HS-27A (cell line): ENCODE measurements at regions not wholly inside any gene's neighbourhood (a gene's known extent, or its start where the extent isn't known, plus 50 kb on each side); places are given as distances from the start of the nearest gene placed in this dataset.
"Not testable (repeated sequence)": the region's sequence is repeated elsewhere in the genome, so short reads cannot be mapped to it uniquely, and the experiment has no call there.

ENCODE experiments used
- DNase-seq: peaks from one replicate; pipeline ENCODE4 v3.0.0-alpha.2; 2012; ENCODE audit warnings: low read depth, missing footprints

DNA sequence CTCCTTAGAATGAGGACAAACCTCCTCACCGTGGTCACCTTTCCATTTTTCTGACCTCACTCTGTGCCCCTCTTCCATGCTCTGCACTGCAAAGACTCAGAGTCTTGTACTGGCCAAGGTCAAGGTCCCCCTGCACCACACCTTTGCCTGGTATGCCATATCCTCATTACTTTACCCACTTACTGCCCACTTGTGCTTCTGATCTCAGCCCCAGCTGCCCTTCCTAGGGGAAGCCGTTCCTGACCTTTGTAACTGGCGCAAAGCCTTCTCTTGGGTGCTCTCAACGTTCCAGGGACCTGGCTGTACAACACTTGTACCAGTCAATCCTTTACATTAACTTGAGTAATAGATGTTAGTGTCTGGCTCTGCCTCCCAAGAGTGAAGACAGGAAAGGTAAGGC, 256.0 kb downstream of the SV2B start:
- no peak for DNase-seq

GRCh38 chr15:91357011-91357410, 257.0 kb downstream of the SV2B start:
- no peak for DNase-seq

- DNase-seq = no peak
These were observed 257.4 kb downstream of the SV2B start for GRCh38 chr15:91357486-91357885.

DNA sequence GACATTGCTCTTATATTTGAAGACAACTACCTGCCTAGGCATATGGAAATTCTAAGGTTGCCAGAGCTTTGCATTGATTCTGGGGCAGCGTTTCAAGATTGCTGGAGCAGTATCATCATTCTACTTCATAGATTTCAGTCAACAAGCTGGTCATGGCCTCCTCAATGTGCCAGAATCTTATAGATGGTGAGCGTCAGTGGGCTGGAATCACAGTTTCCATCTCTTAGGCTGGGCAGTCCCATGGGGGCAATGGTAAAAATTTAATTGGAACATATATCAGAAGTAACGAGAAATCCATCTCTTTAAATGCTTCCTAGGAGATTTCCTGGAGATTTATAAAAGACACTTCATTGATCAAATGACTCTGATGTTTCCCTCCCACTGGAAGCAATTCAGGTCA, 258.3 kb downstream of the SV2B start:
- DNase-seq = no peak

- not testable (repeated sequence) for DNase-seq
These were observed 261.6 kb downstream of the SV2B start for GRCh38 chr15:91361696-91362095.

GRCh38 chr15:91366111-91366510, 266.1 kb downstream of the SV2B start:
- no peak for DNase-seq

- no peak for DNase-seq
These were observed 268.6 kb downstream of the SV2B start for GRCh38 chr15:91368611-91369010.

DNA sequence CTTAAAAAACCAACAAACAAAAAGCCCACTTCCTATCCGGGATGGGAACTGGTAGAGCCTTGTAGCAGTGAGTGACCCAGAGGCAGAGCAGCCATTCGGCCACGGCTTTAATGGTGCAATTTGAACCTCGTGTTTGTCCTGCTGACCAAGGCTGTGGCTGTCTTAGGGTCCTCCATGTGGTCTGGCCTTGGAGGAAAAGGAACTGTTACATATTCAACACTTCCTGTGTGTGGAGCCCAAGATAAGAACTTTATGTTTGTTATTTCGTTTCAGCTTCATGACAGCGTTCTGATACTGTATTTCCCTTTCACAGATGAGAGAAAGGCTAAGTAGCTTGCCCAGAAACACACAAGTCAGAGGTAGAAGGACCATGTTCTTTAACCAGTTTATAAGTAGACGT, 269.8 kb downstream of the SV2B start:
- no peak for DNase-seq

DNA sequence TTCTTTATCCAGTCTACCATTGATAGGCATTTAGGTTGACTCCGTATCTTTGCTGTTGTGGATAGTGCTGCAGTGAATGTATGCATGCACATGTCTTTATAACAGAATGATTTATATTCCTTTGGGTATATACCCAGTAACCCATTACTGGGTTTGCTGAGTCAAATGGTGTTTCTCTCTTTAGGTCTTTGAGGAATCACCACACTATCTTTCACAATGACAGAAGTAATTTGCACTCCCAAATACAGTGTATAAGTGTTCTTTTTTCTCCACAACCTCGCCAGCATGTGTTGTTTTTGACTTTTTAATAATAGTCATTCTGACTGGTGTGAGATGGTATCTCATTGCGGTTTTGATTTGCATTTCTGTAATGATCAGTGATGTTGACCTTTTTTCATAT, 271.3 kb downstream of the SV2B start:
- not testable (repeated sequence) for DNase-seq

DNA sequence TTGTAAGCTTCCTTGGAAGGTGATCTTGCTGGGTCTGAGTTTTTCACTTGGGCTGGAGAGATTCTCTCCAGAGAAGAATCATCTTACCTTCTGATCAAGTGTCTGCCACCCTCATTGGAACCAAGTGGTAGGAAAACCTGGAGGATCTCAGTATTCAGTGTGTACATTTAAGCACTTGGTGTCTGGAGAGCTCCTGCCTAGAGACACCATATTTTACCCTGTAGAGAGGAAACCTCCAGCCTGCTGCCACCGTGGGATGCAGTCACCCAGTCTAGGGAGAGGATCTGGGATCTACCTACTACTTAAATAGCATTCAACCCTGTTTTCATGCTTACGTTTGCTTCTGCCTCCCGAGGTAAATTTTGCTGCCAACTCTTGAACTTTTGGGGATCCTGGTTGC, 274.3 kb downstream of the SV2B start:
- no peak for DNase-seq

GRCh38 chr15:91376038-91376437, 276.0 kb downstream of the SV2B start:
- DNase-seq = no peak

- DNase-seq = no peak
These were observed 280.1 kb downstream of the SV2B start for GRCh38 chr15:91380114-91380513.

DNA sequence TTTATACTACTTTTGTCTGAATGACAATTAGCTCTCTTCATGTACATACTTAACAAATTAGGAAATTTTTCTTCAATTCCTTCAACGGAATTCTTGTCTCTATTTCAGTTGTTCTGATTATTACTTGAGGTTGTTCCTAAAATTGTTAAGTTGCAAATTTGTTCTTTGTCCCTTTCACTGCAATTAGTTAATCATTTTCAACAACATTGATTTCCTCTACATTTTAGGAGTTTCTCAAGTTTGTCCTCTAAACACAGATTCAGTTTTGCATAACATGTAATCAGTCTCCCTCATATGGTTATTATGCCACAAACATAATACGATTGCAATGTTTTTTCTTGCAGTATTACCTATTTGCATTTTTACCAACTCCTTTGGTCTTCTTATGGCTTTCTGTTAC, 283.5 kb downstream of the SV2B start:
- DNase-seq = no peak

DNA sequence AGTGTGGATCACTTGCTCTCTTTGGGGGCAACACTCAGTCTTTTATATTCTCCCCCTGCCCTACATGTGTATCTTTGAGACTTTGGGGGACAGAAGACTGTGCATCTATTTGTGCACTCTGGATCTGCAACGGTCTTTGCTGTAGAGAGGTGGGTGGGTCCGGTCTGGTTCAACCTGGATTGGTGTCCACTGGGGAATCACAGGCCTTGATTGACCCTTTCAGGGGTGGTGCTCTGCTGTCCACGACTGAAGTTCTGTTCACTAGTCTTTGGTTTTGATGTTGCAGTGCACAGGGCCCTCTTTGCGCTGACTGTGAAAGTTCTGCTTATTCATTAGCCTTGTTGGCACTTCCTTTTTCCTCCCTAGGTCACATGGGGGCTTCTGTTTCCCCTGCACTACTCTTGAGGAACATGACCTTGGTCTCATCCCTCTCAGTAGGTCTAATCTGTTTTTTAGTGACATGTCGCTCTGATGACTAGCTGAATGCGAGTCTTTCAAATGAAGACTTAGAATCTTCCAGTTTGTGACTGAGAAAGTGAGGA, 284.2 kb downstream of the SV2B start:
- DNase-seq = no peak

DNA sequence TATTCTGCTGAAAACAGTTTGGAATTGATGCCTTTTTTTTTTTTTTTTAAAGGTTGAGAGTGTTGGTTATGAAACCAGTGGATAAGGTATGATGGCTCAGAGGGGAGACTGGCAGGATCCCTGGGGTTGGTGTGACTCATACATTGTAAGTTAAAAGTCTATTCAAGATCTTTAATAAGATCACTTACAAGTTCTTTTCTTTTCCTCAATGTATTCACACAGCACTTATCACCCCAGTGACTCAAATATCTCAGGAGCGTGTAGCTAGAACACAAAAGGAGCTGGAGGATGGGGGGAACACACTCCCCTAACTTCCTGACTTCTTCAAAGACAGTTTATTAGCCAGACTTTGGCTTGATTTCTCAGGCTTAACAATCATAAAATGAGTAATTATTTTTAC, 285.3 kb downstream of the SV2B start:
- no peak for DNase-seq

GRCh38 chr15:91393186-91393585, 293.1 kb downstream of the SV2B start:
- no peak for DNase-seq

GRCh38 chr15:91400481-91400880, 300.4 kb downstream of the SV2B start:
- no peak for DNase-seq

GRCh38 chr15:91407269-91407889, 307.3 kb downstream of the SV2B start:
- DNase-seq = no peak

GRCh38 chr15:91408476-91409076, 308.5 kb downstream of the SV2B start:
- DNase-seq = no peak

GRCh38 chr15:91409387-91409786, 309.3 kb downstream of the SV2B start:
- no peak for DNase-seq

DNA sequence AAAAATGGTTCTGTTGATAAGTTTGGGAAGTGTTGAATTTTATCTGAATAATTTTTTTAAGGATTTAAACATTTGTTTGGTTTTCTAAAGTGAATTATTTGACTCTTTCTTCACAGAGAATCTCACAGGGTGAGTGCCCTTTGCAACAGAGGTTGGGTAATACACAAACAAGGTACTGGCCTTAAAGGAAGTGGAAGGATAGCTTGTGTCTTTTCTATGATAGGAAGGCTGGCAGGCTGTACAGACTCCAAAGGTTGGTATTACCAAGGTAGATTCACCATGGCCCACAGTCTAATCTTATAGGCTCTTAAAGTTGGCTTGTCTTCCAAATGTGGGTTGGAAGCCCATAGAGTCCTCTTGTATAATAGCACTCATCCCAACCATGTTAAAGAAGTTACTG, 311.5 kb downstream of the SV2B start:
- no peak for DNase-seq

DNA sequence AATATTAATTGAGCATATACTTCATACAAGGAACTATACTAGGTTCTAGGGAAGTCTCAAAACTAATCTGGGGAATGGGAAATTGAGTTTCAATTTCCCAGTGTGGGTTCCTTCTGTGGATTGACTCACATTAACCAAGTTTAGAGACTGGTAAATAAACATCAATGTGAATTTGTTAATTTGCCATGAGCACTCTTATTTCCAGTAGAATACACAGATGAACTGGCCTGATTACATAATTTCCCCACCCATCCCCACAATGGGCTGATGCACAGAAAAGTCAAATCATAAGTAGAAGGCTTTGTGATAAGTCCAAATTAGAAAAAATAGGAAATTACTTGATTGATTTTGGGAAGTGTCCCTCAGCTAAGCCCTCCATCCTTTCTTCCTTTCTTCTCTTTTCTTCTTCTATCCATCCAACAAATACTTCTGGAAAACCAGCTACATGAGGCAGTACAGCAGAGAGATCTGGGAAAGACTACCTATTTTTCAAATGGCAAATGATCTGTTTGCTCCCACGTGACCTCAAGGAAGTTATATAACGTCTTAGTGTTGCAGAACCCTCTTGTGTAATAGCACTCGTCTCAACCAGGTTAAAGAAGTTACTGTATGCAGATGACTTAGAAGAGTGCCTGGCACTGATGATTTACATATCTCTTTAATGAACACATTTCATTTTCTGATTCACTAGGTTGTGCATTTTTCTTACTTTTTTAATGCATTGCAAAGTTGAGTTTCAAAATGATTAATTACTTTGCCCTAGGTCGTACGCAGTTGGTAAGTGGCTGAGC, 312.3 kb downstream of the SV2B start:
- no peak for DNase-seq

- no peak for DNase-seq
These were observed 313.1 kb downstream of the SV2B start for GRCh38 chr15:91413142-91413541.
